GM21723 (cell line): ENCODE measurements at regions not wholly inside any gene's neighbourhood (a gene's known extent, or its start where the extent isn't known, plus 50 kb on each side); places are given as distances from the start of the nearest gene placed in this dataset.
A peak's percentile ranks its signal among the peaks of the same experiment; 100 is the strongest.

Source experiments
- ATAC-seq: cut with Tn5 transposase; IDR thresholded peaks from one replicate; pipeline ENCODE4 v1.9.1; 2021; ENCODE audit warnings: mild to moderate bottlenecking, moderate library complexity; ENCODE audit not compliant: unreplicated experiment

DNA sequence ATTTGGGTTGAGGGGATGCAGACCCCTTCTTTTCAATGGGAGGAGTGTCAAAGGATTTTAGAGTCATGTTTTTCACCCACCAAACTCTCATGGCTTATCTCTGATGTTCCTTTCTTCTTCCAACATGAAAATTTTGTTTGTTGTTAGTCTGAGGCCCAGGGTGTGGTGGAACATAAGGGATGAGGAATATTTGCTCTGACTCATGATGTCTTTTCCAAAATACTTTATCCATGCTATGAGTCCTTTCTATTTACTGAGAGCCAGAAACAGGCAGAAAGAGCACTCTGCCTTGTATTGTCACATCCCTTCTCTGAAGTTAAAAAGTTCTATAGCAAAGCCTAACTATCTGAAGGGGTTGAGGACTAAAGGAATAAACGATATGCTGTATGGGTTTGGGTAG is 61.6 kb upstream of the GYPA start:
- no peak for ATAC-seq

DNA sequence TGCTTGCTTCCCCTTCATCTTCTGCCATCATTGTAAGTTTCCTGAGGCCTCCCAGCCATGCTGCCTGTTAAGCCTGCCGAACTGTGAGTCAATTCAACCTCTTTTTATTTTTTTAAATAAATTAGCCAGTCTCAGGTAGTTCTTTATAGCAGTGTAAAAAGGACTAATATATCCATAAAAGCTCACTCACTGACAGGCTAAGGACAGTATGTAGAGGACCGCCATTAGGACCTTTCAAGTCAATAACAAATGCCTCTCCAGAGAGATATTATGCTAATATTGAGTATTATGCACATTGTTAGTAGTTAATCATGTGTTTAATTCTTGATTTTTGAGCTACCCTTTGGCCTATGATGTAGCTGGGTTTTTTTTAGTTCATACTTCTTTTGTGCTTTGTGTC is 62.6 kb upstream of the GYPA start:
- no peak for ATAC-seq

DNA sequence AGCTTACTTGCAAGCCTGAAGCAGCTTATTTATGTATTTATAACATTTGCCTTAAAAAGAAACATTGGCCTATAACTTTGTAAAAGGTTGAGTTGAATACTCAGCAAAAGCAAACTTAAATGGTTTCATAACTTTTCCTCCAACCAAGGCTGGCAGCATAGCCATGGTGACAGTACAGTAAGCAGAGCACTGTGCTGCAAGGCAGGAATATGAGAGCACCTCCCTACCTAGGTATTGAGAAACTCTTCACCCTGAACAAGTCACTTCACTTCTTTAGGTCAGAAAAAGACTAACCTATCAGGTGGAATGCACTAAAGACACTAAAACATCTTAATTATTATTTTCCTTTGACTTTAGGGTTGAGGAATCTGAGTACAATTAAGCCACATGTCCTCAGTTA is 63.9 kb upstream of the GYPA start:
- no peak for ATAC-seq

DNA sequence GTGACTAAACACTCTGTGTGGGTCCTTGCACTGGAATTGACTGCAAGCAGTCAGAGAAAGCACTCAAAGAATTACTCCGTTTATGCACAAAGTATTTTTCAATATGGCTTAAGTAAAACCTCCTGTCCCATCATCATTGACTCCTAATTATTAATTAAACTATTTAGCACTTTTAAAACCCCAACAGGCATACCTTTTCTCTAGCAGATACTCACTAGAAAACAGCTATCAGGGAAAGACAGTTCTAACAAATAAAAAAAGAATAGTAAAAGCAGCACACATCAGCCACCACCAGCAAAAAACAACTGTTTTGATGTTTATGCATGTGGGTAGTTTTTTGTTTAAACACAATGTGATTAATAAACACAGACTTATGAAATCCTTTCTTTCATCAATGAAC is 66.2 kb upstream of the GYPA start:
- ATAC-seq, result no peak

DNA sequence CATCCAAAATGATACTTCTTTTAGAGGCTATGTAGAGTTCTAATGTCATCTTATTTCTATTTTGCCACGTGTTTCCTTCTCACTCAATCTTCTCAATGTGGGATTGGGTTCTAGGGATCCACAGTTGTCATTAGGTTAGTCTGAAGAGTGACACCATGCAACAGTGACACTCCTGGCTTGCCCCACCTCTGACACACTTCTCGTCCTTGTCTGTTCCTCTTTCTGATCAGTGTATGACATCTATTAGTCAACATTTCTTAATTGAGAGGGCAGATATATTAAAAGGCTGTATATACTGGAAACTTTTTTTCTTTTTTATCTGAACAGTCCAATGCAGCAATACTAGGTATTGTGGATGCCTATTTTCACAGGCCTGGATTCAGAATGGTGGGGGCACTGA is 67.6 kb upstream of the GYPA start:
- ATAC-seq, result no peak

DNA sequence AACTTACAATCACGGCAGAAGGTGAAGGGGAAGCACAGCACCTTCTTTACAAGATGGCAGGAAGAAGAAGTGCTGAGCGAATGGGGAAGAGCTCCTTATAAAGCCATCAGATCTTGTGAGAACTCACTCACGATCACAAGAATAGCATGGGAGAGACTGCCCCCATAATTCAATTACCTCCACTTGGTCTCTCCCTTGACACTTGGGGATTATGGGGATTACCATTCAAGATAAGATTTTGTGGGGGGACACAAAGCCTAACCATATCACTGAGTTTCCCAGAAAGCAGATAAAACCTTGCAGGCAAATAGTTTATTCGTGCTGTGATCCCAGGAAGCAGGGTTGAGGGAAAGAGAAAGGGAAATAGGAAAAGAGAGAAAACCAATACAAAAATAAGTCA is 69.0 kb upstream of the GYPA start:
- no peak for ATAC-seq

DNA sequence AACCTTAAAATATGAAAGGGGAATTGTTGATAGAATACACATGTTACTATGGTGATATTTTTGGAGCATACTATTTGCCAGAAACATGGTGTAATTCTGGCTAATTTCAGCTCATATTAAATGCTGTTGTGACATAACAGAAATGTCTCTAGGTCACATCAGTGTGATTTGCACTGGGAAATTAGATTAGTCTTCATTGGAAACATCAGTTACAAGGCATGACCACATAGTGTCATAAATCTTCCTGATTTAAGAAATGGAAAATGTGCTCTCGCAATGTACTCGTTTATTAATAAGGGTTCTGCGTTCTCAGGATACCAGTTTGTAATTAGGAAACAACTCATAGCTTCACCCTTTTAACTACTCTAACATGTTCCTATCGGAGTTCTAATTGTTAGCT is 72.9 kb upstream of the GYPA start:
- no peak for ATAC-seq

DNA sequence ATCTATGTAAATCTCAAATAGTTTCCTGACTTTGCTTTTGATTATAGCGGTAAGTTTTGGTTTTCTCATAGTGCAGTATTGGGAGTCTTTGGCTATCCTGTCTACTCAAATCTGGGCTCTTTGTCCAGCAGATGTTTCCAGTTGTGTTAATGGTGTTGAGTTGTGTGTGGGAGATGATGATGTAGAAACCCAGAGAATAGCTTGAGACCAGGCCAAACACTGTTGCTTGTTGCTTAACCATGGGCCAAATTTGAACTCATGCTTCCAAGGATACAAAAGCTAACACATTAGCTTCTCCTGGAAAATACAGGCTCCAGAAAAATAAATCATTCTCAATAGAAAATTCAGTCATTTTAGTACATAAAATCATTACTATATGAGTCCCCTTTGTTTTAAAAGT is 82.6 kb upstream of the GYPA start:
- ATAC-seq, result no peak

DNA sequence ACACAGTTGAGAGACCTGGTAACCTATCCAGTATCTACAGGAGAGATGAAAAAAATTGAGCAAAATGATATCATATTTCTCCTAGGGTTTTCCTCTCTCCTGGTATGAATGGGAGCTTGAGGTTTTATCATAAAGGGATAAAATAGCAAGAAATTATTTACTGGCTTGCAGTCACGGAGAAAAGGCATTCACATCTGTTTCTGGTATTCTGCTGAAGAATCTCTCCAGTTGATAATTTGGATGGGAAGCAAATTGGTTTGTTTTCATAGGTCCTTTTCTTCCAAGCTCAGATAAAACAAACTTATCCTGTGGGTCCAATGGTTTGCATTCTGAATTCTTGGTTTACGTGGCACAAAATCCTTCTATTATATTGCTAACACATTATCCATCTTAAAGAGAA is 83.1 kb upstream of the GYPA start:
- ATAC-seq, result no peak

DNA sequence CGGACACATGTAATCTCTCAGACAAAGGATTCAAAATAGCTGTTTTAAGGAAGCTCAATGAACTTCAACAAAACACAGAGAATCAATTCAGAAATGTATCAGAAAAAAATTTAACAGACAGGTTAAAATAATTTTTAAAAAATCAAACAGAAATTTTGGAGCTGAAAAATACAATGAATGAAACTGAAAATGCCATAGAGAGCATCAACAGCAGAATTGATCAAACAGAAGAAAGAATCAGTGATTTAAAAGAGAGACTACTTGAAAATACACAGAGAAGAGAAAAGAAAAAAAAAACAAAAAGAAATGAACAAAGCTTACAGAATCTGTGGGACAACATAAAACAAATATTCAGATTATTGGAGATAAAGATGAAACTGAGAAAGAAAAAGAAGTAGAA is 118.8 kb upstream of the GYPA start:
- no peak for ATAC-seq

DNA sequence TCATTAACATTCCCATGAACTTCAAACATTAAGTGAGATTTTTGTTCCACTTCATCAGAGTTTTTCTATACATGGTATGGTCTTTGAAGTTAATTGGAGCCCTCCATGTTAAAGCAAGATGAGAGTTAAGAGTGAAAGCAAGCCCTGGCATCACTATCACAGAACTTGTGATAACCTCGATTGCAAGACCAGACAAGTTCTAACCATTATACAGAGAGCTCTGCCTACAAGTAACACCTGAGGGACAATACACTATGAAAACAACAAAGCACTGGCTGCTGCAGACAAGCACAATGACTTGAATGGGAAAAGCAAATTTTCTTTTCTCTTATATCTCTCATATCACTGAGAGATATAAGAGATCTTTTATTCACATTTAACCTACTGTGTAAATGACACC is 126.6 kb upstream of the GYPA start:
- no peak for ATAC-seq

DNA sequence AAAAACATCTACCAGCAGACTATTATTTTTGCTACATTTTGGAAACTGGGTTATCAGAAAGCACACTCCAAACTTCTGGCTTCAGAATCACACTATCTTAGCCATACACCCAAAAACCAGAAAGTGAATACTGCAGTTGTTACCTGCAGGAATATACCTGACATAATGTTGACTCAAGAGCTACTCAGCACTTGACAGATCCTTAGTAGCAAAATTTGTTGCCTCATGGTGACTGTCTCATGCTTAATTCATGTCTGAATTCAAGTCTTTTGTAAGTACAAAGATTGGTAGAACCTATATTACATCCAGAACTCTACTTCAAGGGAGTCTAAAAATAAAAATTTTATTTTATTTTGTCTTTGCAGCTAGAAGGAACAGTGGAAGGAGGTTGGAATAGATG is 140.2 kb upstream of the GYPA start:
- ATAC-seq, result no peak

DNA sequence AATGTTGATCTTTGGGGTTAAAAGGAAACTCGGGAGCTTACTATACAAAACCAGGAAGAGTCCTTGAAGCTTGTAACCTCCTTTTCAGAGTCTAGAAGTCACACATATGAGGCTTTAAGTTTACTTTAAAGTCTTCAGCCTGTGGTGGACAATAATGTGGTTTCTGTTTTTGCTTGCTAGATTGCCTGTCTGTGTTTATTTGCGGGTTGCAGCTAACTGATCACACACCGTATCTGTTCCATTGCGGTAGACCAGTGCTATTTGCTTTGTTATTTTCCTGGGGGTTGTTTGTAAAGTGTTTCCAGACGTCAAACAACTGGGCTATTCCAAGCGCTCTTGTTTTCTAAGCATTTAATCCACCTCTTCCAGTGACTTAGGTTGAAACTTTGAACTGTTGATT is 143.0 kb upstream of the GYPA start:
- no peak for ATAC-seq

DNA sequence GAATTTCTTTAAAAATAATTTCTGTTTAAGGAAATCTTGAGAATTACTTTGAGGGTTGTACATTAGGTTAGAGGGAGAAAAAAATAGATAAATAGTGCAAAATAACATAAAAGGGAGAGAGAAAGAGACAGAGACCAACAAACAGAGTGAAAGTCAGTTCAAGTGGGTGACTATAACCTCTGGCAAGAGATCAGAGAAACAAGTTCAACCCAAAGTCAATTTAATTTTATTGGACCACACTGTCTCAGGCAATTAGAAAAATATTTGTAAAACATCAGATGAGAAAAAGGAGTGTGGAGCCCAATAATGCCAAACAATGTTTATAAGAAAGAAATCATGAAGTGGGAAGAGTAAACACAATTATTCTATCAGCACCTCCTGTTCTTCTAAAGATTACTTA is 143.5 kb upstream of the GYPA start:
- ATAC-seq, result no peak

DNA sequence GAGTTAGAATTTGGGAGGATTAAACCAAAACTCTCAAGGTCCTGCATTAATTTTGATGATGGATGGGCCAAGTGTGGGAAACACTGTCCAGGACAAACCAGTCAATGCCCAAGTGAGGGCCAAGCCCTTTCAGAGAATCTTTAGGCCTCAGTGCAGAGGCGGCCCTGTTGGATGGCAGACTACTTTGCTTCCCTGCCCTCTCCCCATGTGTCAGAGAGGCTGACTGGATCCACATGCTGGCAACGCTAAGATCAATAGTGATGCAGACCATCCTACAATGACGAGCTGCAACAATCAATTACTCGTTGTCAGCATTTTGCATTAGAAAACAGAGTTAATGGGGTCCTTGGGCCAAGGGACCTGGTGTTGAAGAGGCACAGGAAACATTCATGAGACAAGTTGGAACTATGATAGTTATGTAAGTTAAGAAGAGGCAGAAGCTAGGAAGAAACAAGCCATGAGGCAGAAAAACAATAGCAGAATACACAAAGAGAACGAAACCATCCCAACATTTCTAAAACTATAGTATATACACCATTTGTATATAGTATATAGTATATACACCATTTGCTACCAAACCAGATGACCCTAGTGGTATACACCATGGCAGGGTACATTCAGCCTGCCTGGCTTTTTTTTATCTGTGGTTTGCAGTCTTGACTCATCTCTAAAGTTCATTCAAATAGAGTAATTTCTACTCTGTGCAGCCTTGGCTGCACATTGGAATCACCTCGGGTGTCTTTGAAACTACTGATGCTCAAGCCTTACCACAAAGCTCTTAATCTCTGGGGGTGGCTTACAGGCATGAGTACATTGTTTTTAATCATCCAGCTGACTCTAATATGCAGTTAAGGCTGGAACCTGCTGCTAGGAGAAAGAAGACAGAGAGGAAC is 147.7 kb upstream of the GYPA start:
- ATAC-seq, result peak; percentile 87

DNA sequence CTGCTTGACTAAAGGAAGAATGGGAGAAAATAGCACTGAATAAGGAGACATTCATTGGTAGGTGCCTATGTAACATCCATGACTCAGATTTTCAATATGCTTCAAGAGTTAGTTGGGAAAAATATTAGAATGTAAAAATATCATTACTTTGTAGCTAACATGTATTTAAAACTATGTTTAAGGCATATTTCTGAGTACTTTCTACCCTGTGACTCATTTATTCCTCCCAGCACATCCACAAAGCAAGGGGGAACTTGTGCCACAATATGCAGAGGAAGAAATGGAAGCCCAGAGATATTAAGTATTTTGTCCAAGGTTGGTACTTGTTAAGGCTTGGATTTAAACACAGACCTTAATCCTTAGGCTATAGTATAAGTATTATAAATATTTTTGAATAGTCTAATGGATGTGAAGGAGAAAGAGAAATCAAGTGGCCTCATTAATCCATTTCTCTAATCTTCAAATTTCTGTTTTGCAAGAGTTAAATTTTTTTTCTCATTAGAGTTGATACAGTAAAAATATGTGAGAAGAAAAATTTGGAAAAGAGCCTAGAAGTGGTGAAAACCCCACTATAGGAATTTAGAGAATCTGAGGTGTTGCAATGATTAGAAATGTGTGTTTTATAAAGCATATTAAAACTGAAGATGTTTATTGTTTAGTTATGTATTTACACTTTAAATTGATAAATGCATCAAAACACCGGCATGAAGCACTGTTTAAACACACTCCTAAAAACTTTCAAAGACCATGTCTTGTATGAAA is 149.3 kb upstream of the GYPA start:
- ATAC-seq, result no peak

DNA sequence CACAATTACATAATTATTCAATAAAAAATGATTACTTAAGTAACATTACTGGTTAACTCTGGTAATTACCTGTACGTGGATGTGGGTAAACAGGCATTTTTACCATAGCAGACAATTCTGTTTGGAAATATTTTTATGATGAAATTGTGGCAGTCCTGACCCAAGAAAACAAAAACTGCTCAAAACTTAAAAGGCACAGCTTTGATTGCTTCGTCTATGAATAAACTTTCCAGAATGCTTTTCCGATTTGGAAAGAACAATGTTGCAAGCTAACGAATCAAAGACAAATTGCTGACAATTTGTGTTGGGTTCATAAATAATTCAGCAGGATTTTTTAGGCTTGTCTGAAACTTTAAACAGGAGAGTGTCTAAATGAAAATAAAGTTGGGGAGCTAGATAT is 150.6 kb upstream of the GYPA start:
- no peak for ATAC-seq

DNA sequence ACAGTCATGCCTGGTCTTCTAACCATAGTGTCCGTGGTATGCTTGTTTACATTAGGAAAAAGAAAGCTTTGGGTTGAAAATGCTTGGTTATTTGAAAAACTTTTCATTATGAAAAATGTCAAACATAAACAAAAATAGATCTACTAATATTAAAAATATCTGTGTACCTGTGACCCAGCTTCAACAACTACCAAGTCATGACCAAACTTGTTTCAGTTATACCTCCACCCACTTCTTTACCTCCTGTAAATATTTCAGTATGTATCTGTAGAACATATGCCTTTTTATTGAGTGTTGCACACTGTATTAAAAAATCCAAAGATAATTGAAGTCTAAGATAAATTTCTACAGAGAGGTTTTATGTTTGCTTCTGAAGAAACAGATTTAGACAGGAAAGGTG is 153.7 kb upstream of the GYPA start:
- no peak for ATAC-seq

DNA sequence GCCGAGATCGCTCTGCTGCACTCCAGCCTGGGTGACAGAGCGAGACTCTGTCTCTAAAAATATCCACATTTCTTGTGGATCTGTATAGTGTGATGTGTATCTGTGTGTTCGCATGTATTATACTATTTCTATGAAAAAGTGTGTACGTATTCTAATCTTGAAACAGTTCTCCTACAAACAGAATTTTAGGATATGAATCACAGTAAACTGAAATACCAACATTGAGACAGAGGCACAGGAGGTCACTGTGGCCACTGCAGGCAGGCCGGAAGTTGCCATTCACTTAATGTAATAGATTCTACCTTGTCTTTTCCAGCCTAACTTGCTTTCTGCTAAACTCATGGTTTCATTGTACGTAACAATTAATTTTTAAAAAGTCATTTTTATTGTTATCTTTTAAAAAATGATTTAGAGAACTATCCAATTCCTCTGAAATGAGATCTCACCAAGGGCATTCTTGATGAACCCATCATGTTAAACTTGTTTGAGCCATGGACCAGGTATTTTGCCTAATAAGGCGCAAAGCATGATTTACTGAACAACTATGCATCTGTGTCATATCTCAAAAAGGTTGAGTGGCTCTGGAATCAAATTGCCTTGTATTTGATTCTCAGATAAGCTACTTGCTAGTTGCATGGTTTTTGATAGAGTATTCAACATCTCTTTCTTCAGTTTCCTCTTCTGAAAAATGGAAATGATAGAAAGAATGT is 154.9 kb upstream of the GYPA start:
- no peak for ATAC-seq

DNA sequence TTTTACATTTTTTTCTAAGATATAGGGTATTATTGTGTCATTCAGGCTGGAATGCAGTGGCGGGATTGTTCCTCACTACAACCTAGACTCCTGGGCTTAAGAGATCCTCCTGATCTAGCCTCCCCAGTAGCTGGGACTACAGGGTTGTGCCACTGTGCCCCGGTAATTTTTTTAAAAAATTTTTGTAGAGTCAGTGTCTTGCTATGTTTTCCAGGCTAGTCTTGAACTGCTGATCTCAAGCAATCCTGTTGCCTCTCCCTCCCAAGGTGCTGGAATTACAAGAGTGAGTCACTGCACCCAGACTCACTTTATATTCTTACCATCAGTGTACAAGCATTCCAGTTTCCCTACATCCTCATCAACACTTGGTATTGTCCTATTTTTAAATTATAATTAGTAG is 156.4 kb upstream of the GYPA start:
- no peak for ATAC-seq

DNA sequence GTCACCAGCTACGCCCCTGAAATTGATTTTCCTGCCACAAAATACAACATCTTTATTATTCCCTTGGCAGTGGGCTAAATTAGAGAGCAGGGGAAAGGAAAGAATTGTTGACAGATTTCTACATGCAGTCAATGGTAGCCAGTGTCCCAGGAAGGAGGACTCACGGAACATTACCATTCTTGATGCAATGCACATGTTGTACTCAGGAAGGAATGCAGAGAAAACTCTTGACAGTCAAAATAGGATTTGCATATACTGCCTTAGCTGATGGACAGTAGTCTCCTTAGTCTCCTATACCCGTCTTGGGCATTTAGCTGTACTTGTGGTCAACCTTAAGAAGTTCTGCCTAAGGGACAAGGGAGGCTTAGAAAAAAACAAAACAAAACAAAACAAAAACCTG is 158.0 kb upstream of the GYPA start:
- ATAC-seq, result no peak

DNA sequence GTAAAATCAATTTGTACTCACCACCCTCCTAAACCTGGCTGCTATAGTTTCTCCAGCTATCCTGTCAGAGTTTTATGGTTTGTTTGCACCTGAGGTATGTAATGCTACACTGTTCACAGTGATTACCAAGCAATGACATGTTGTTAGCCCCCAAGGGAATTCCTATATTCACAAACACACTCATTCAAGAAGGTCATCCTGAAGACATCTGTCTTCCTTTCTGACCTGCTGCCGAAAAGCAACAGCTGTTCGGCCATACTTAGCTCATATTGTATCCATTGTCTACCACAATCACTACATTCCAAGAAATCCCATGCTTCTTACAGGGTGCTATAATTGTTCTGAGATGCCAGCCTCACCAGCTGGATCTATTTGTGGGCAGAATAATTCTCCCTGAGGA is 160.1 kb upstream of the GYPA start:
- ATAC-seq, result no peak
